ENCODE measurements at regions not wholly inside any gene's neighbourhood (a gene's known extent, or its start where the extent isn't known, plus 50 kb on each side); places are given as distances from the start of the nearest gene placed in this dataset.

GRCh38 chr12:124391340-124392261, 96.7 kb downstream of the RFLNA start:
- no peak for DNase-seq

DNA sequence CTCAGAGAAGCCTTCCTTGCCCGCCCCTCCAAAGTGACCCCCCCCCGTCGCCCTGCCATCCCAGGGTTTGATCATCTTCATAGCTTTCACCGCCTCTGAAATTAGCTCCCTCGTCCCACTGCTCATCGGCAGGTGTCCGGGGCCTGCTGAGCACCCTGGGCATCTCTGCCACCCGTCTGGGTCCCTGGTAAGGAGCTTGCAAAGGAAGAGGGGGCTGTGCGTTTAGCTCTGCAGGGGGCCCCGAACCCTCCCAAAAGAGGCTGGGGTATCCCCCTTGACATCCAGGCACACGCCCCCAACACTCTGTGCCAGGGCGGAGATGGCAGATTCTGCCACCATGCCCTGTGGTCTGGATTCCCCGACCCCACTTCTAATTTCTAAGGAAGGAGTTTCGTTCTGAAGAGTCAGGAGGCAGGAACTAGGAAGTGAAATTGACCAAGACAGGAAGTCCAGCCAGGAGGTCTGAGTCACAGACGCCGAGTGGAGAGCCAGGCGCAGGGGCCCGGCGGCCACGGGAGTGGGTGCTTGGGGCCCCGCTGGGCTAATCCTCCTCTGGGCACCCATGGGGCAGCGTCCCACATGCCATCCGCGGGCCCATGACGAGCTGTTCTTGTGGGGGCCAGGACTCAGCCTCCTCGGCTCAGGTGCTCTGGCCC, 95.7 kb downstream of the RFLNA start:
- no peak for DNase-seq

- no peak for DNase-seq
These were observed 95.0 kb downstream of the RFLNA start for GRCh38 chr12:124389725-124390441.

DNA sequence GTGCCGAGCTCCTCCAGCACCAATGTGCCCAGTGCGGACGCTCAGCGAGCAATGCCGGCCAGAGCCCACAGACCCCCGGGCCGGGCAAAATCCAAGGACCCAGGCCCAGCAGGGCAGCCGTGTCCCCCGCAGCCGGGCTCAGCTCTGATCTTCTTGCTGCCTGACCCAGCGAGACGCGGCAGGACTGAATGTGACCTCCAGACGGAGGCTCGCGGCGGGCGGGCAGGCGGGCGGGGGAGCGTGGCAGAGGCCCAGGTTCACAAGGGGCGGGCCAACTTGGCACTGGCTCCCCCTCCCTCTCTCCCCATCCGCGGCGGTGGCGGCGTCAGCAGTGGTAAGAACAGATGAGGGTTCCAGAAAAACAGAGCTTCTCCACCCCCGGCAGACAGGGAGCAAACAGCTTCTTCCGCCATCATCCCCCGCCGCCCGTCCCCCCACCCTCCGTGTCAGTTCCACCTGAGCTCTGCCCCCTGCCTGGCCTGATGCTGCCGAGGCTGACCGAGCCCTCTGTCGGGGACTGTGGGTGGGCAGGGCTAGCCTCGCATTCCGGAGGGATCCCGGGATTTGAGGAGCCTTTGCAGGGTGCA, 94.3 kb downstream of the RFLNA start:
- DNase-seq, result peak; percentile 66

DNA sequence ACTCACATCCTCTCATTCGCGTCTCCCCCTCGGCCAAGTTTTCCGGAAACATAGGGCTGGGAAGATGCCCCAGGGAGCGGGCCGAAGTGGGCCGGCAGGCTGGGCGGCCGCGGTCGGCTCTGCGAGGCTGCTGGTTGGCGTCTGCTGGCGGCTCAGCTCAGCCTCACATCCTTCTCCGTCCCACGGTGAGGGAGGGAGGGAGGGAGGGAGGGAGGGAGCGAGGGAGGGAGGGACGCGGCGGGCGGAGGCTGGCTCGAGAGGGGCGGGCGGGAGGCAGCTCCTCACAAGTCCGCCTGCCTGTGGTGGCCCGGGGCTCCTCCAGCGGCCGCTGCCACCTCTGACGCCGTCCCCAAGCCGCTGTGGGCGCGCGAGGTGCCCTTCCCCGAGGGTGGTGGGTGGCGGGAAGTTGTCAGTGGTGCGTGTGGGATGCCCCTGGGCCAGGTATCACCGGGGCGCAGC, 93.8 kb downstream of the RFLNA start:
- peak; percentile 81 for DNase-seq

- no peak for DNase-seq
These were observed 93.3 kb downstream of the RFLNA start for GRCh38 chr12:124388038-124388671.

- DNase-seq, result no peak
These were observed 92.6 kb downstream of the RFLNA start for GRCh38 chr12:124387528-124387911.

GRCh38 chr12:124386661-124387527, 92.0 kb downstream of the RFLNA start:
- DNase-seq, result no peak

- no peak for DNase-seq
These were observed 91.2 kb downstream of the RFLNA start for GRCh38 chr12:124386059-124386458.

- no peak for DNase-seq
These were observed 90.5 kb downstream of the RFLNA start for GRCh38 chr12:124385219-124385969.

GRCh38 chr12:124384299-124384894, 89.5 kb downstream of the RFLNA start:
- no peak for DNase-seq

DNA sequence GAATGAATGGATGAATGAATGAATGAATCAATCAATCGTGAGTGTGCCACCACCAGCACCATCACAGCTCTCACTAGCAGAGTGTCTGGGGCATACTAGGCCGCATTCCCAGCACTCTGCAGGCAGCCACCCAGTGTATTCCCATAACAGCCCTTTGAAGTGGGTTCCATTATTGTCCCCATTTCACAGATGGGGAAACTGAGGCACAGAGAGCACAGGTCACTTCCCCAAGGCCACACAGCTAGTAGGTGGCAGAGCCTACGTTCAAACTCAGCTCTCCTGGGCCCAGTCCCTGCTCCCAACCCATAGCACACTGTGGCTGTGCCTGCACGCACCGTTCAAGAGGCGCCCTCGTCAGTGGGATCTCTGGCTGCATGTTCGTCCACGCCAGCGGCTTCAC, 88.1 kb downstream of the RFLNA start:
- no peak for DNase-seq

DNA sequence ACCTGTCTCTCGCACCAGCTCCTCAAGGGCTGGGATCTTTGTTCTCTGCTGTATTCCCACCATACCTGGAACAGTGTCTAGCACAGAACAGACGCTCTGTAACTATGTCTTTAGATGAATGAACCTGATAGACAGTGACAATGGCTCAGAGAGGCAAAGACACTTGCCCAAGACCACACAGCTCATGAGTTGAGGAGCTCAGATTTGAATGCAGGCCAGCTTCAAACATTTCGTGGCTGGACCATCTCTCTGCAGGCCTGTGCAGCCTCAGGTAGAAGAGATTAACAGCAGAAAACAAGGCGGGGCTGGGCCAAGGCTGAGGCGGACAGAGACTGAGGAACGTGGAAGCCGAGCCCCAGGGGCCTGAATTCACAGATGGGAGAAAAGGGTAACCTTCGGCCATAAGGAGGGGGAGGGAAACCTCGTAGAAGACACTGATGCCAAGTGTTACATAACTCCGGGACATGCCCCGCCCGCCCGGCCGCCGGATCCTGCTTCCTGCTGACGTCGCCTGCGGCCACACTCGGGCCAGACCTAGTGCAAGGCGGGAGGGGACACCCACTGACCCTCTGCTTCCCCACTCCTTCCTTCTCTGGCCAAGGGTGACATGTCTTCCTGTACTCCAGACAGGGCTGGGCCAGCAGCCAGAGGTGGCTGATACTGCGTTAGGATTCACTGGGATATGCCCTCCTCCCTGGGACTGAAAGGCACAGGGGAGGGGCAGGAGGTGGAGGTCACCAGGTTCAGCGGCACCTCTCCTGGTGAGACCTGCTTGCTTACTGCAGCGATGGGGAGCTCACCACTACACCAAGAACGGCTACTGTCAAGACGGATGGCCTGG, 86.8 kb downstream of the RFLNA start:
- DNase-seq, result peak; percentile 60

- no peak for DNase-seq
These were observed 86.0 kb downstream of the RFLNA start for GRCh38 chr12:124380796-124381455.

GRCh38 chr12:124379938-124380754, 85.3 kb downstream of the RFLNA start:
- DNase-seq, result no peak

GRCh38 chr12:124379379-124379937, 84.6 kb downstream of the RFLNA start:
- DNase-seq, result no peak

DNA sequence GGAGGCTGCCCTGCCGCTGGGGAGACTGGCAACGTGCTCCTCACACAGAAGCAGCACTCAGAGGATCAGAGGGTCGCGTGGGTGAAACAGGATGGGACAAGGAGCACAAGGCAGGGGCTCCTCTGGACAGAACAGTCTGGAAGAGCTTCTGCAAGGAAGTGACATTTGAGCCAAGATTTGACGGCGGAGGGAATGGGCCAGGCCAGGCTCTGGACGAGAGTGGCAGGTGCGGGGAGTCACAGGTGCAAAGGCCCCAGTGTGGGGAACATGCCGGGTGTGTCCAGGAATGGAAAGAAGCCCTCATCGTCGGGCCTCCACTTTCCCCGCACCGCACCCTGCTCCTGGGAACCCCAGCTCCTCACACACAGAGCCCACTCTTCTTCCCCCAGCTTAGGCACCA, 84.0 kb downstream of the RFLNA start:
- no peak for DNase-seq
